GM12878 (cell line): ENCODE measurements at regions not wholly inside any gene's neighbourhood (a gene's known extent, or its start where the extent isn't known, plus 50 kb on each side); places are given as distances from the start of the nearest gene placed in this dataset.

Experiments
- ATAC-seq: fragments of 200-7000 bp; cut with Tn5 transposase; 3 replicates; pipeline ENCODE4 v1.9.1; 2020; ENCODE audit warnings: mild to moderate bottlenecking, moderate library complexity
- BruUV-seq: library from RNA; stranded (reverse); fragments of 400-500 nt; replicated peaks from 2 replicates; lab custom pipeline; 2021; lab: Mats Ljungman, UMichigan
- CTCF ChIA-PET: fragments of 300-600 bp; sonication (Branson Sonifier 250); formaldehyde crosslinking; extraction: SDS; loops from one replicate; lab custom pipeline; 2021; ENCODE audit warnings: inconsistent platforms; lab: Yijun Ruan, JAX
- POLR2A ChIA-PET: fragments of 350-600 bp; formaldehyde crosslinking; extraction: SDS; loops from one replicate; lab custom pipeline; 2021; ENCODE audit warnings: inconsistent platforms; lab: Charles Lee
- RAD21 ChIA-PET: fragments of 300-600 bp; sonication (Branson Sonifier 250); formaldehyde crosslinking; loops from one replicate; lab custom pipeline; 2023; ENCODE audit warnings: antibody characterized with exemption; ENCODE audit not compliant: unreplicated experiment; lab: Charles Lee
- SMC1A ChIA-PET: fragments of 300-600 bp; sonication (Branson Sonifier 250); formaldehyde crosslinking; loops from one replicate; lab custom pipeline; 2023; ENCODE audit not compliant: unreplicated experiment, uncharacterized antibody; lab: Charles Lee
- DNase-seq: peaks from one replicate; pipeline ENCODE4 v3.0.0-alpha.2; 2011; ENCODE audit warnings: low read depth, low spot score
- FAIRE-seq: peaks from 3 replicates; lab custom pipeline; 2011; peaks lifted over from hg19 to GRCh38; lab: Jason Lieb, UNC
- H2AFZ ChIP-seq: 2 replicates; pipeline ENCODE4 v1.6.0; 2011; ENCODE audit warnings: low read depth, low read length, control low read depth; ENCODE audit not compliant: control insufficient read depth
- H3K27ac ChIP-seq: 2 replicates; pipeline ENCODE4 v1.5.1; 2011; ENCODE audit warnings: control low read depth; ENCODE audit not compliant: control insufficient read depth, insufficient read depth
- H3K27me3 ChIP-seq, 2 experiments: replicated peaks in 1 of 2; 2 replicates each; pipeline versions ENCODE4 v1.6.0 to v1.6.1; 2011; ENCODE audit warnings: low read length in 1 of 2; ENCODE audit not compliant: control insufficient read depth in 2 of 2, insufficient read depth in 2 of 2
- H3K36me3 ChIP-seq, 2 experiments: 2 replicates each; pipeline ENCODE4 v1.5.1; 2011; ENCODE audit warnings: low read length in 1 of 2; ENCODE audit not compliant: control insufficient read depth in 2 of 2, insufficient read depth in 2 of 2
- H3K4me1 ChIP-seq: 2 replicates; pipeline ENCODE4 v1.6.1; 2011; ENCODE audit warnings: mild to moderate bottlenecking, low read length, moderate library complexity, mixed read lengths; ENCODE audit not compliant: control insufficient read depth, insufficient read depth
- H3K4me2 ChIP-seq: 2 replicates; pipeline ENCODE4 v1.6.0; 2011; ENCODE audit warnings: control low read depth; ENCODE audit not compliant: control insufficient read depth, insufficient read depth
- H3K4me3 ChIP-seq: fragments of 200-600 bp; sonication (generic); 2 replicates; pipeline ENCODE4 v1.5.1; 2016
- H3K79me2 ChIP-seq: 2 replicates; pipeline ENCODE4 v1.6.0; 2011; ENCODE audit warnings: low read length; ENCODE audit not compliant: control insufficient read depth, insufficient read depth
- H3K9ac ChIP-seq: 2 replicates; pipeline ENCODE4 v1.8.0; 2011; ENCODE audit warnings: low read length, control low read depth, mixed read lengths; ENCODE audit not compliant: control insufficient read depth, insufficient read depth
- H3K9me3 ChIP-seq: replicated peaks from 3 replicates; pipeline ENCODE4 v1.5.1; 2011; ENCODE audit warnings: mild to moderate bottlenecking, low read length; ENCODE audit not compliant: control insufficient read depth, insufficient read depth
- H4K20me1 ChIP-seq: 2 replicates; pipeline ENCODE4 v1.6.0; 2011; ENCODE audit not compliant: control insufficient read depth, insufficient read depth
- BHLHE40 ChIP-seq, 2 experiments: fragments of 450-650 bp in 1 of 2; IDR thresholded peaks; 2 replicates each; pipeline ENCODE4 v1.6.1; 2011 to 2017; ENCODE audit warnings: low read depth in 2 of 2, borderline replicate concordance in 1 of 2, improper control_type of control experiment in 1 of 2, low read length in 1 of 2, mild to moderate bottlenecking in 1 of 2
- CBX5 ChIP-seq: sonication (generic); IDR thresholded peaks from 2 replicates; pipeline ENCODE4 v1.6.1; 2016; ENCODE audit warnings: low read depth, moderate library complexity, mild to moderate bottlenecking, inconsistent platforms
- CEBPZ ChIP-seq: fragments of 150-350 bp; IDR thresholded peaks from 2 replicates; pipeline ENCODE4 v1.6.1; 2016; ENCODE audit warnings: low read depth, low read length
- GABPA ChIP-seq: IDR thresholded peaks from 2 replicates; pipeline ENCODE4 v1.6.1; 2014; ENCODE audit warnings: antibody characterized with exemption, low read depth, mild to moderate bottlenecking, inconsistent platforms
- NFXL1 ChIP-seq: fragments of 450-650 bp; IDR thresholded peaks from 2 replicates; pipeline ENCODE4 v1.6.1; 2017; ENCODE audit warnings: antibody characterized with exemption, mild to moderate bottlenecking, borderline replicate concordance
- PRDM15 ChIP-seq: fragments of 450-650 bp; formaldehyde crosslinking; IDR thresholded peaks from 2 replicates; pipeline ENCODE4 v1.4.0; 2020; ENCODE audit warnings: mild to moderate bottlenecking, moderate library complexity
- RB1 ChIP-seq: fragments of 450-650 bp; formaldehyde crosslinking; IDR thresholded peaks from 2 replicates; pipeline ENCODE4 v1.6.1; 2017; ENCODE audit warnings: mild to moderate bottlenecking, borderline replicate concordance
- RCOR1 ChIP-seq: conservative IDR thresholded peaks from 2 replicates; pipeline ENCODE4 v1.6.1; 2012; ENCODE audit warnings: low read depth, low read length, improper control_type of control experiment
- STAT3 ChIP-seq: IDR thresholded peaks from 2 replicates; pipeline ENCODE4 v1.6.1; 2011; ENCODE audit warnings: low read depth, low read length, improper control_type of control experiment
- WGBS: methylation state at CpG from one replicate; pipeline ENCODE4 v1.1.6; 2016; ENCODE audit warnings: low lambda C conversion rate; ENCODE audit not compliant: insufficient replicate concordance, insufficient coverage; ENCODE audit errors: missing lambda C conversion rate; 5-methylcytosine and 5-hydroxymethylcytosine counted together
- in situ Hi-C: fragments of 300-500 bp; cut with MboI; formaldehyde crosslinking; loops from 9 replicates; pipeline ENCODE4 v1.14.3; 2018; ENCODE audit warnings: mixed read lengths
- intact Hi-C: fragments of 100-400 bp; cut with micrococcal nuclease; formaldehyde crosslinking; loops from one replicate; pipeline ENCODE4 v1.14.2; 2022; ENCODE audit not compliant: unreplicated experiment

- in situ Hi-C loops (no loop called here), intact Hi-C loops (no loop called here)
- H3K9ac ChIP-seq: no peak overlapping the region
- CTCF ChIA-PET: interaction anchor here (1.0 kb wide), 1 partner anchor 71 kb away, joined by 3 read pairs; no protein-coding TSS in a partner anchor
- 61% methylated on average over 3 of the region's 3 CpGs for WGBS
- no peaks in the 10 kb centered on the region; the same call in 1 of the 2 replicates for H4K20me1 ChIP-seq
- TF ChIP-seq CEBPZ (no peak), RB1 (no peak)
- SMC1A ChIA-PET: interaction anchor here (0.8 kb wide), 1 partner anchor 13 kb away, joined by 3 read pairs; no protein-coding TSS in a partner anchor
- RAD21 ChIA-PET: no interaction called here
- H3K4me1 ChIP-seq: no peaks in the 10 kb centered on the region
- H2AFZ ChIP-seq: no peak overlapping the region
- H3K27ac ChIP-seq: no peak overlapping the region
- no TSS peak for BruUV-seq
- FAIRE-seq (no peak), ATAC-seq (no peak), DNase-seq (no peak)
- H3K9me3 ChIP-seq: no peaks in the 10 kb centered on the region; the same call in 2 of the 3 replicates
- H3K4me3 ChIP-seq: no peak overlapping the region
- no peaks in the 10 kb centered on the region for H3K36me3 ChIP-seq
- no peak overlapping the region for H3K4me2 ChIP-seq
- POLR2A ChIA-PET: no interaction called here
- no peaks in the 10 kb centered on the region for H3K79me2 ChIP-seq
- H3K27me3 ChIP-seq: peaks cover 0 to 3% of the 10 kb centered on the region in 2 experiments; a peak in 1 of 4 replicates
These were observed 464.0 kb upstream of the ZMIZ1 start for GRCh38 chr10:78604721-78605120.

GRCh38 chr10:78605800-78606350 is 462.9 kb upstream of the ZMIZ1 start:
- Histone ChIP-seq H3K36me3 (no peaks in the 10 kb centered on the region), H3K4me2 (no peak overlapping the region), H2AFZ (no peak overlapping the region), H3K79me2 (no peaks in the 10 kb centered on the region), H3K4me1 (no peaks in the 10 kb centered on the region), H3K9ac (no peak overlapping the region), H3K9me3 (no peaks in the 10 kb centered on the region; the same call in 1 of the 3 replicates), H3K27ac (no peak overlapping the region), H3K4me3 (no peak overlapping the region), H3K27me3 (peaks cover 0 to 1% of the 10 kb centered on the region in 2 experiments; a peak in 1 of 4 replicates), H4K20me1 (no peaks in the 10 kb centered on the region; the same call in 1 of the 2 replicates)
- CTCF ChIA-PET: interaction anchor here (0.7 to 1.0 kb wide), 3 partner anchors 70 to 576 kb away, joined by 3 read pairs; partner anchors contain the start of gene POLR3A
- intact Hi-C loops (no loop called here), in situ Hi-C loops (no loop called here)
- ATAC-seq (no peak), FAIRE-seq (no peak), DNase-seq (no peak)
- no TSS peak for BruUV-seq
- SMC1A ChIA-PET: no interaction called here
- POLR2A ChIA-PET: no interaction called here
- RAD21 ChIA-PET: no interaction called here
- 0% methylated on average over 3 of the region's 4 CpGs for WGBS
- no peak for TF ChIP-seq RCOR1
- TF ChIP-seq BHLHE40 (IDR thresholded peaks at IDR 0.05; ENCODE audit: borderline replicate concordance in 1 of 2, low read depth in 2 of 2, low read length in 1 of 2): no peak
- no peak for TF ChIP-seq CBX5
- TF ChIP-seq GABPA: no peak
- TF ChIP-seq STAT3: no peak
- TF ChIP-seq PRDM15 (CRISPR knock-in tag): no peak
- TF ChIP-seq NFXL1: no peak
